HCT116 (cell line): ENCODE measurements at regions not wholly inside any gene's neighbourhood (a gene's known extent, or its start where the extent isn't known, plus 50 kb on each side); places are given as distances from the start of the nearest gene placed in this dataset.
"Not testable (repeated sequence)": the region's sequence is repeated elsewhere in the genome, so short reads cannot be mapped to it uniquely, and the experiment has no call there.

Source experiments
- ATF3 ChIP-seq: IDR thresholded peaks from 2 replicates; pipeline ENCODE4 v1.6.1; 2012
- CEBPB ChIP-seq: IDR thresholded peaks from 2 replicates; pipeline ENCODE4 v1.6.1; 2012; ENCODE audit warnings: low read depth
- CTCF ChIP-seq, 3 experiments: fragments of 200-600 bp in 1 of 3; sonication (generic) in 1 of 3; IDR thresholded peaks in 2 of 3; conservative IDR thresholded peaks in 1 of 3; 2 replicates each; pipeline ENCODE4 v1.5.1; 2012 to 2017; ENCODE audit warnings: low read depth in 2 of 3, low read length in 2 of 3, antibody characterized with exemption in 1 of 3, borderline replicate concordance in 1 of 3, control low read depth in 1 of 3, mild to moderate bottlenecking in 1 of 3, mixed read lengths in 1 of 3, mixed run types in 1 of 3, moderate library complexity in 1 of 3; ENCODE audit not compliant: insufficient read depth in 1 of 3
- EZH2 ChIP-seq: fragments of 200-600 bp; sonication (generic); IDR thresholded peaks from 2 replicates; pipeline ENCODE4 v1.6.1; 2017; ENCODE audit warnings: antibody characterized with exemption, mixed run types
- JUND ChIP-seq: IDR thresholded peaks from 2 replicates; pipeline ENCODE4 v1.6.1; 2012
- MAX ChIP-seq: IDR thresholded peaks from 2 replicates; pipeline ENCODE4 v1.6.1; 2012
- POLR2AphosphoS5 ChIP-seq: IDR thresholded peaks from 2 replicates; pipeline ENCODE4 v1.6.1; 2011; ENCODE audit warnings: mild to moderate bottlenecking, low read depth, low read length, moderate library complexity
- RAD21 ChIP-seq: IDR thresholded peaks from 2 replicates; pipeline ENCODE4 v1.6.1; 2012; ENCODE audit warnings: low read depth, mild to moderate bottlenecking
- SIN3A ChIP-seq: IDR thresholded peaks from 2 replicates; pipeline ENCODE4 v1.6.1; 2012; ENCODE audit warnings: low read depth
- SP1 ChIP-seq: IDR thresholded peaks from 2 replicates; pipeline ENCODE4 v1.6.1; 2012; ENCODE audit warnings: low read depth
- YY1 ChIP-seq: IDR thresholded peaks from 2 replicates; pipeline ENCODE4 v1.6.1; 2011; ENCODE audit warnings: low read length, low read depth, moderate library complexity, mild to moderate bottlenecking; ENCODE audit not compliant: insufficient replicate concordance; ENCODE audit errors: extremely low read depth
- ZNF274 ChIP-seq: fragments of 200-500 bp; sonication (Bioruptor generic); IDR thresholded peaks from 2 replicates; pipeline ENCODE4 v1.6.1; 2014; ENCODE audit warnings: mild to moderate bottlenecking, low read depth, low read length, inconsistent platforms

- TF ChIP-seq CTCF (IDR thresholded peaks at IDR 0.05 in 2 of 3, conservative IDR thresholded peaks at IDR 0.05 in 1 of 3; ENCODE audit: borderline replicate concordance in 1 of 3, insufficient read depth in 1 of 3, low read depth in 2 of 3, low read length in 2 of 3); SIN3A; RAD21; POLR2AphosphoS5; JUND; EZH2; ZNF274; CEBPB; ATF3; MAX; SP1; YY1: not testable (repeated sequence)
Observed at GRCh38 chr3:174366904-174367303, 492.2 kb upstream of the NAALADL2 start.
